Embryonic facial prominence (tissue), 1 donor: ENCODE measurements at regions not wholly inside any gene's neighbourhood (a gene's known extent, or its start where the extent isn't known, plus 50 kb on each side); places are given as distances from the start of the nearest gene placed in this dataset.

Experiments used
- DNase-seq: peaks from one replicate; pipeline ENCODE4 v3.0.0-alpha.2; 2016; ENCODE audit errors: extremely low spot score

- DNase-seq: no peak
Observed at GRCh38 chr4:181670506-181670905, 572.7 kb upstream of the TENM3 start.

- no peak for DNase-seq
Observed at GRCh38 chr4:181671672-181672071, 571.5 kb upstream of the TENM3 start.

- DNase-seq: no peak
Observed at GRCh38 chr4:181672751-181673150, 570.5 kb upstream of the TENM3 start.

DNA sequence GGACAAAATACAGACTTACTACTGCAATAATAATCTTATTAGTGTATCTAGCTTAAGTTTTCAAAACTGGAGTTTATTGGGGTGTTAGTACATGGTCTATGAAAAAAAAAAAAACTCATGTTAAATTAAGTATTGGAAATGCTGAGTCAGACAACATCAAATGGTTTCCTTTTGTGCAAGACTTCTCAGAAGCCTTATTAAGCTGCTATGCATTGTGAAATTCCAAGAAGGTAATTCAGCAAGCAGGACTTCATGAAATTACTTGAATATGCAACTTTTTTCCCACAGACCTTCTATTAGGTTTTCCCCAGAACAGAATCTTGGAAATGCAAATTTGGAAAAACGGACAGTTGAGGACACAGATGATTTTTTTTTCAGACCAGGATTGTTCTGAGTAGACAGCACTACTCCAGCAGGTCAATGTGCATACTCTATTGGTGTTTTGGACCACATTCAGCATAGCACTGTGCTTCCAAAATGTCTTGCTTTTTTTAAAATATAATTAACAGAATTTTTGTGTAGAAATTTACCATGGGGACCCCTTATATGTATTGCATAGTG lies 568.8 kb upstream of the TENM3 start:
- DNase-seq: no peak

- no peak for DNase-seq
Observed at GRCh38 chr4:181676546-181676945, 566.7 kb upstream of the TENM3 start.

- no peak for DNase-seq
Observed at GRCh38 chr4:181677201-181677600, 566.0 kb upstream of the TENM3 start.

- no peak for DNase-seq
Observed at GRCh38 chr4:181677621-181678020, 565.6 kb upstream of the TENM3 start.

GRCh38 chr4:181679754-181680153 lies 563.4 kb upstream of the TENM3 start:
- DNase-seq: no peak

DNA sequence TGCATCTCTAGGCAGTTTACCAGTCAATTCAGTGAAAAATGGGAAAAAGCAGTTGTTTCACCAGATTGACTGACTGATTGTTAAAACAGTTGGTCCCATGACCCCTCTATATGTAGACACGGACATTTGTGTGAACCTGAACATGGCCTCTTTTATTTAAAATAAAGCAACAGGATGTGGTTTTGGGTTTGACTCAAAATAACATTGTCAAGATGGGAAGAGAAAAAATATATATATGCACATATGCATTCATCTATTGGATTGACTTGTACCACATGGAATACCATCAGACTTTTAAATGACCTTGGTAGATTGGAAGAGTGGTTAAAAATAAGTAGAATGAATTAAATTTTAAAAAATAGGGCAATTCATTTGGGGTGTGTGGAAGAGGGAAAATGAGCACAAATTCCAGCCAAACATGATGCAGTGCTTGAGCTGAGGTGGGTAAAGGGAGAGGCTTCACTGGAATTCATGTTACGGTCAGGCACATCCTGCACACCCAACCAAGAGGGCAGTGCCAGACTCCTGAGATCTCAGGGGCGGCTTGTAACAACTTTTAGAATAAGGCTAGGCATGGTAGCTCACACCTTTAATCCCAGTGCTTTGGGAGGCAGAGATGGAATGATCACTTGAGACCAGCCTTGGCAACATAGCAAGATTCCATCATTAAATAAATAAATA lies 560.7 kb upstream of the TENM3 start:
- no peak for DNase-seq

- DNase-seq: no peak
Observed at GRCh38 chr4:181684310-181684709, 558.9 kb upstream of the TENM3 start.

- DNase-seq: no peak
Observed at GRCh38 chr4:181685461-181685860, 557.7 kb upstream of the TENM3 start.

DNA sequence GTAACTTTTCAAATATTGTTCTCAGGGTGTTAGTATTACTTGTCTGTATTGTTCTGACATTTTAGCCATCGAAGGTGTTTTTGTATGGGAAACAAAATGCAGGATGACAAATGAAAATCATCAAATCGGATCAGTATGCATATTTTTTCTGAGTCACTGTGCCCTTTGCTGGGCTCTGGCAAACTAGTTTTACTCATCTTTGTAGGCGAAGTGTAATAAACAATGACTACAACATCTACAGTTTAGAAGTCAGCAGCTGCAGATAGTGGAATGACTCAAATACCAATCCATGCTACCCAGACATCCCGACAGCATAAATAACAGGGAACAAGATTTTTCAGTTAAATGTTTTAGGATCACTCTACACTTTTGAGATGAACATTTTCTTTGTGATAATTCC lies 557.3 kb upstream of the TENM3 start:
- no peak for DNase-seq

DNA sequence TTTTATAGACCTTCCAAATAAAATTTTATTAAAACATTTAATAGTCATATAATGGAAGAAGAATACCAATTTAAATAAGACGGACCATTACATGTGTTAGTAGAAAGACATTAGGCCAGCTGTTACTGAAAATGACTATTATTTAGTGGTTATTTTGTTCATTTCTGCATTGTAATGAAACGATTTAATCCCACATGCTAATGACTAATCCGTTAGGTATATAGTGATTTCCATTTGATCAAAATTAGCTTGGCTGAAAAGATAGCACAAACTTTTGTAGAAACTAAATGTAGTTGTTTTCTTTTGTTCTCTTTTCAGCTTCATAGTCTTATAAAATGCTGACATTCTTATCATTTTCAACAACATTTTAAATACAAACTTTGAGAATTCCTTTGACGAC lies 556.1 kb upstream of the TENM3 start:
- DNase-seq: no peak

DNA sequence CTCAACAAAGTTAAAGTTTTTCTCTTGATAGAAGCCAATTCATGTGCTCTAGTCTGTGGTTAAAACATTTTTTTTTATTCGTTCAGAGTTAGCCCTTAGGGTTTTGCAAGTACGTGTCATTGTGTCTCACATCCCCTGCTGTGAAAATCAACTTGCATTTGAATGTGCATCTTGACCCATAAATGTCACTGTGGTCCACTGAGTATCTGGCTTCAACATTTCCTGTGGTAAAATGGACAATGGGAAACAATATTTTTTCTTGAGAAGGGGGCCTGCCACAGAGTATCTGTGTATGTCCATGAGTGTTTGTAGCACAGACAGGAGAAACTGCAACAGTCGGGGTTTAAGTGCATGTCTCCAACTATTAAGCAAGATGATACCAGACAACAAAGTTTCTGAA lies 554.8 kb upstream of the TENM3 start:
- DNase-seq: no peak

GRCh38 chr4:181688872-181689271 lies 554.3 kb upstream of the TENM3 start:
- DNase-seq: no peak

- DNase-seq: no peak
Observed at GRCh38 chr4:181690498-181690897, 552.7 kb upstream of the TENM3 start.

DNA sequence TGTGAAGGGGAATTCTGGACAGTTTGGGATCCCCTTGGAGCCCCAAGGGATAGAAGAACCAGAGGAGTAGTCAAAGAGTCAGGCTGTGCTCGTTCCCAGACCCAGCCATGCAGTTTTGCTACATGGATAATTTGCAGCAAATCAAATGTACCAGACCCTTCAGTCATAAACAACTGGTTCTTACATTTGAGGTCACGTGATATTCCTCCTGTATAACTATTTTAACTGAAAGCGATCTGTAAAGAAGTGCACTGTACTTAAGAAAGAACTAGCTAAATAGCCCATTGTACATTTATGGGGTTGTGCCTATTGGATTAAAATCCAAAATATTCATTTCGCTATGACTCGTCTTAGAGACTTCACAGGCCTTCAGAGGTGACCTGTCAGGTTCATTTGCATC lies 550.2 kb upstream of the TENM3 start:
- no peak for DNase-seq

DNA sequence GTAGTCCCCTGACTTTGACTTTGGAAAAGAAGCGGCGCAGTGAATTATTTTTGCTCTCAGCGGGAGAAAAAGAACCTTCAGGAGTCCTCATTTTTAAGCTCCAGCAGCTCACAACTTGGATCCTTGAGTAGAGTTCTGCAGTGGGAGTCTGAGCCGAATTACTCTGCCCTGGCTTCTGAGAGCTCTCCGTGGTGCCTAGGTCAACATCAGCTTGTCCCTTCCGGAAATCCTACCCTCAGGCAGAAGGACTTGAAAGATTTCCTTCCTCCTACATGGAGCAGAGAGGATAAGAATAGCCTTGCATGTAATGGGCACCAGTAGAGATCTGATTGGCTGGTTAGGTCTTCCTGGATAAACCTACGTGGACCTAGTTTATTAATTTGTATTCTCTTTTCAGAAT lies 549.7 kb upstream of the TENM3 start:
- DNase-seq: no peak

- no peak for DNase-seq
Observed at GRCh38 chr4:181698221-181698620, 545.0 kb upstream of the TENM3 start.

GRCh38 chr4:181701214-181701613 lies 542.0 kb upstream of the TENM3 start:
- DNase-seq: no peak

GRCh38 chr4:181701894-181702293 lies 541.3 kb upstream of the TENM3 start:
- DNase-seq: no peak

DNA sequence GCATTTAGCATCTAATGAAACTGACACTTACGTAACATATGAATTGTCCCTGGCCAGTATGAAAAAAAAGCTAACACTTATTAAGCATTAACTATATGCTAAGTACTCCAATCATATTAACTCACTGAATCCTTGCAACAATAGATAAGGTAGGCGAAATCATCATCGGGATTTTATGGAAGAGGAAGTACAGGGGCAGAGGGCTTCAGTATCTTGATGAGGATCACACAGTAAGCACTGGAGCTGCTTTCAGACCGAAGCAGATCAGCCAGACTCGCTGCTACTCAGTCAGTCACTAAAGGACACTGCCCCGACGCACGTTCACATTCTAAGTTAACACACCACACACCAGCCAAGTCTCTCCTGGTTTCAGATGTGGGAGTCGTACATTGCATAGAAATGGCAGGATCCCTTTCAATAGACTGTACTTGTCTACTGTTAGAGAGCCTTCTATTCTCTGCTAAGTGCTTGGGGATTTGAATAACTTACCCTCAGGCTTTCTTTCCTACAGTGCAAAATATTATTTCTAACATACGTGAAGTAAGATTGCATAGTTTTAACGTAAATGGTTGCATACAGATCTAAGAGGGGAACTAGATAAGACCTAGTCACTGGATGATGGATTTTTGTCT lies 540.2 kb upstream of the TENM3 start:
- no peak for DNase-seq

DNA sequence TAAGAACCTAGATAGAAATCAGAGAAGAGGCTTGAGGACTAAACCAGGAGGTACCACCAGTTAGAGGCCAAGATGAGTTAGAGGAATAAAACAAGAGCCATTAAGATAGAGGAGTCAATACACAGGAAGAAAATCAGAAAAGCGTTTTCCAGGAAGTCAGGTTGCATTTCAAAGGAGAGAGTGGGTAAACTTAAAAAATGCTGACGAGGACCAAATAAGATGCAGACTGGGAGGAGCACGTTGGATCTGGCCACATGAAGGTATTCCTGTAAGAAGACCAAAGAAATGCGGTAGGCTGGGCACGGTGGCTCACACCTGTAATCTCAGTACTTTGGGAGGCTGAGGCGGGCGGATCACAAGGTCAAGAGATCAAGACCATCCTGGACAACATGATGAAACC lies 533.1 kb upstream of the TENM3 start:
- DNase-seq: no peak

DNA sequence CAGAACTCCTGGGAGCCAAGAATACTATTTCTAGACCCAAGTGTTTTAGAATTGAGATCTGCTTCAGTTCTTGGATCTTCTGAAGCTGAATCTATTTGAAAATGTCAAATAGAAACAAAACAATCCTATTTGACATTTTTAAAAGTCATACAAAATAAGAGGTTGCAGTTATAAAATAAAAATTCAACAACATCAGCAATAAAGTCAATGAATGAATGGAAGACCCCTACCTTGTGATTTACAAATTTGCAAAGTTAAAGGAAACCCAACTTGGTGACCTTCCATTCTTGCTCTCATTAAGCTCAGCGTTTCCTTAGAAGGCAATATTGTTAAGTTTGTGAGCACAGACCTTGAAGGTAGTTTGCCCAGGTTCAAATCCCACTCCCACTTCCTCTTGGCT lies 531.8 kb upstream of the TENM3 start:
- no peak for DNase-seq
